SK-N-SH treated with all-trans-retinoic acid at 6 μM for 48 hours (cell line): ENCODE measurements at regions not wholly inside any gene's neighbourhood (a gene's known extent, or its start where the extent isn't known, plus 50 kb on each side); places are given as distances from the start of the nearest gene placed in this dataset.

Experiments used
- ATAC-seq: fragments of 200-7000 bp; cut with Tn5 transposase; 3 replicates; pipeline ENCODE4 v1.9.1; 2020; ENCODE audit warnings: mild to moderate bottlenecking, moderate library complexity
- ARNTL ChIP-seq: fragments of 450-650 bp; formaldehyde crosslinking; IDR thresholded peaks from 2 replicates; pipeline ENCODE4 v1.5.0; 2020; ENCODE audit warnings: low read depth, mild to moderate bottlenecking, moderate library complexity, borderline replicate concordance
- BACH2 ChIP-seq: fragments of 250-450 bp; sonication (Bioruptor Pico); IDR thresholded peaks from 2 replicates; pipeline ENCODE4 v1.9.0; 2021; ENCODE audit warnings: mild to moderate bottlenecking, borderline replicate concordance
- CREB5 ChIP-seq: fragments of 250-450 bp; sonication (Bioruptor Pico); IDR thresholded peaks from 2 replicates; pipeline ENCODE4 v1.5.1; 2020; ENCODE audit warnings: low read depth, mild to moderate bottlenecking, moderate library complexity
- CSDC2 ChIP-seq: fragments of 250-450 bp; sonication (Bioruptor Pico); IDR thresholded peaks from 2 replicates; pipeline ENCODE4 v1.5.0; 2020; ENCODE audit warnings: mild to moderate bottlenecking, moderate library complexity
- CSRNP3 ChIP-seq: fragments of 250-450 bp; sonication (Bioruptor Pico); IDR thresholded peaks from 2 replicates; pipeline ENCODE4 v1.5.1; 2021; ENCODE audit warnings: mild to moderate bottlenecking, moderate library complexity
- ESRRG ChIP-seq: fragments of 250-450 bp; sonication (Bioruptor Pico); IDR thresholded peaks from 2 replicates; pipeline ENCODE4 v1.6.1; 2021; ENCODE audit warnings: mild to moderate bottlenecking
- GLIS3 ChIP-seq: fragments of 250-450 bp; sonication (Bioruptor Pico); IDR thresholded peaks from 2 replicates; pipeline ENCODE4 v1.5.0; 2020; ENCODE audit warnings: mild to moderate bottlenecking, moderate library complexity
- ISL1 ChIP-seq: fragments of 250-450 bp; sonication (Bioruptor Pico); IDR thresholded peaks from 2 replicates; pipeline ENCODE4 v2.1.2; 2022; ENCODE audit warnings: mild to moderate bottlenecking, moderate library complexity
- PATZ1 ChIP-seq: fragments of 250-450 bp; sonication (Bioruptor Pico); IDR thresholded peaks from 2 replicates; pipeline ENCODE4 v1.8.0; 2020; ENCODE audit warnings: mild to moderate bottlenecking, moderate library complexity, borderline replicate concordance
- PPARA ChIP-seq: fragments of 250-450 bp; sonication (Bioruptor Pico); IDR thresholded peaks from 2 replicates; pipeline ENCODE4 v1.5.0; 2020; ENCODE audit warnings: mild to moderate bottlenecking, borderline replicate concordance
- RARB ChIP-seq: fragments of 250-450 bp; sonication (Bioruptor Pico); IDR thresholded peaks from 2 replicates; pipeline ENCODE4 v1.8.0; 2021; ENCODE audit warnings: mild to moderate bottlenecking, moderate library complexity
- SNAI2 ChIP-seq: fragments of 250-450 bp; sonication (Bioruptor Pico); IDR thresholded peaks from 2 replicates; pipeline ENCODE4 v1.5.0; 2020; ENCODE audit warnings: mild to moderate bottlenecking, moderate library complexity
- TCF4 ChIP-seq: fragments of 250-450 bp; sonication (Bioruptor Pico); IDR thresholded peaks from 2 replicates; pipeline ENCODE4 v1.8.0; 2021; ENCODE audit warnings: mild to moderate bottlenecking, moderate library complexity, borderline replicate concordance
- TOX ChIP-seq: fragments of 250-450 bp; sonication (Bioruptor Pico); IDR thresholded peaks from 2 replicates; pipeline ENCODE4 v1.8.0; 2021; ENCODE audit warnings: mild to moderate bottlenecking, moderate library complexity, borderline replicate concordance
- TSHZ2 ChIP-seq: fragments of 250-450 bp; sonication (Bioruptor Pico); IDR thresholded peaks from 2 replicates; pipeline ENCODE4 v1.5.0; 2020; ENCODE audit warnings: mild to moderate bottlenecking, moderate library complexity
- ZC3H10 ChIP-seq: fragments of 250-450 bp; sonication (Bioruptor Pico); IDR thresholded peaks from 2 replicates; pipeline ENCODE4 v1.5.1; 2021; ENCODE audit warnings: mild to moderate bottlenecking, moderate library complexity
- ZFP3 ChIP-seq: fragments of 250-450 bp; sonication (Bioruptor Pico); IDR thresholded peaks from 2 replicates; pipeline ENCODE4 v1.5.0; 2020; ENCODE audit warnings: mild to moderate bottlenecking, moderate library complexity
- ZFP30 ChIP-seq: fragments of 450-650 bp; formaldehyde crosslinking; IDR thresholded peaks from 2 replicates; pipeline ENCODE4 v1.5.0; 2022; ENCODE audit warnings: mild to moderate bottlenecking, moderate library complexity
- ZNF565 ChIP-seq: fragments of 450-650 bp; formaldehyde crosslinking; conservative IDR thresholded peaks from 2 replicates; pipeline ENCODE4 v1.5.0; 2020; ENCODE audit warnings: low read depth, mild to moderate bottlenecking, moderate library complexity
- ZNF70 ChIP-seq: fragments of 450-650 bp; formaldehyde crosslinking; IDR thresholded peaks from 2 replicates; pipeline ENCODE4 v1.5.0; 2020; ENCODE audit warnings: mild to moderate bottlenecking, moderate library complexity
- ZNF8 ChIP-seq: fragments of 450-650 bp; formaldehyde crosslinking; IDR thresholded peaks from 2 replicates; pipeline ENCODE4 v1.5.0; 2020; ENCODE audit warnings: mild to moderate bottlenecking, moderate library complexity

- peak; percentile 54; the same call in 2 of the 3 replicates for ATAC-seq
- TF ChIP-seq CSDC2 (no peak), ZNF70 (CRISPR knock-in tag) (no peak), ARNTL (CRISPR knock-in tag) (no peak), BACH2 (CRISPR knock-in tag) (no peak), RARB (CRISPR knock-in tag) (no peak), ISL1 (CRISPR knock-in tag) (no peak), TOX (no peak), CREB5 (CRISPR knock-in tag) (no peak), ESRRG (no peak), SNAI2 (CRISPR knock-in tag) (no peak), GLIS3 (no peak), CSRNP3 (no peak), TCF4 (CRISPR knock-in tag) (no peak), ZNF565 (CRISPR knock-in tag) (no peak), ZFP3 (CRISPR knock-in tag) (no peak), PATZ1 (CRISPR knock-in tag) (no peak), PPARA (CRISPR knock-in tag) (no peak), ZC3H10 (CRISPR knock-in tag) (no peak), TSHZ2 (CRISPR knock-in tag) (no peak)
These were observed 57.3 kb upstream of the TCEAL2 start for GRCh38 chrX:102067966-102068723.

- no peak for ATAC-seq
- no peak for TF ChIP-seq ZNF70 (CRISPR knock-in tag)
These were observed 61.9 kb upstream of the TCEAL2 start for GRCh38 chrX:102063445-102064074.

GRCh38 chrX:102044496-102044895, 81.0 kb upstream of the TCEAL2 start:
- ATAC-seq = no peak
- no peak for TF ChIP-seq ZFP30 (CRISPR knock-in tag)

- no peak for TF ChIP-seq TOX
- TF ChIP-seq PATZ1 (CRISPR knock-in tag) = no peak
- TF ChIP-seq PPARA (CRISPR knock-in tag) = no peak
- no peak for TF ChIP-seq SNAI2 (CRISPR knock-in tag)
- TF ChIP-seq ISL1 (CRISPR knock-in tag) = no peak
- no peak for TF ChIP-seq ZNF8 (CRISPR knock-in tag)
- no peak for TF ChIP-seq CSDC2
- TF ChIP-seq CSRNP3 = no peak
- TF ChIP-seq RARB (CRISPR knock-in tag) = no peak
- TF ChIP-seq ZFP30 (CRISPR knock-in tag) = no peak
- no peak for TF ChIP-seq CREB5 (CRISPR knock-in tag)
These were observed 82.1 kb upstream of the TCEAL2 start for GRCh38 chrX:102043380-102043779.

More at GRCh38 chrX:102043380-102043779, 82.1 kb upstream of the TCEAL2 start:
- ATAC-seq = no peak
